Small intestine (tissue), 7 donors: ENCODE measurements at regions not wholly inside any gene's neighbourhood (a gene's known extent, or its start where the extent isn't known, plus 50 kb on each side); places are given as distances from the start of the nearest gene placed in this dataset.

Source experiments
- DNase-seq, 2 donors: peaks; one replicate each; pipeline versions ENCODE4 v3.0.0 to v3.0.0-alpha.2; 2013
- FAIRE-seq: peaks from 2 replicates; lab custom pipeline; 2012; peaks lifted over from hg19 to GRCh38; lab: Jason Lieb, UNC
- H3K27ac ChIP-seq, 3 donors: one replicate each; pipeline ENCODE4 v1.5.1; 2013; ENCODE audit warnings: low read length in 2 of 3, mild to moderate bottlenecking in 2 of 3, control low read depth in 1 of 3, inconsistent platforms in 1 of 3, low read depth in 1 of 3, moderate library complexity in 1 of 3
- H3K27me3 ChIP-seq, 3 donors: one replicate each; pipeline ENCODE4 v1.6.1; 2013; ENCODE audit warnings: low read length in 3 of 3, inconsistent platforms in 1 of 3; ENCODE audit not compliant: control insufficient read depth in 3 of 3, insufficient read depth in 3 of 3
- H3K36me3 ChIP-seq, 3 donors: one replicate each; pipeline ENCODE4 v1.6.1; 2013; ENCODE audit warnings: low read length in 3 of 3, inconsistent platforms in 1 of 3, low read depth in 1 of 3, mild to moderate bottlenecking in 1 of 3, moderate library complexity in 1 of 3; ENCODE audit not compliant: control insufficient read depth in 3 of 3, insufficient read depth in 2 of 3
- H3K4me1 ChIP-seq, 3 donors: one replicate each; pipeline ENCODE4 v1.6.1; 2013; ENCODE audit warnings: low read length in 2 of 3, inconsistent platforms in 1 of 3, low read depth in 1 of 3, mild to moderate bottlenecking in 1 of 3, moderate library complexity in 1 of 3; ENCODE audit not compliant: control insufficient read depth in 3 of 3, insufficient read depth in 2 of 3
- H3K4me3 ChIP-seq, 3 donors: one replicate each; pipeline ENCODE4 v1.5.1; 2013; ENCODE audit warnings: low read length in 3 of 3, control low read depth in 1 of 3, inconsistent platforms in 1 of 3, low read depth in 1 of 3, mild to moderate bottlenecking in 1 of 3, moderate library complexity in 1 of 3
- H3K9me3 ChIP-seq, 2 donors: one replicate each; pipeline ENCODE4 v1.6.1; 2013; ENCODE audit warnings: low read depth in 1 of 2, low read length in 1 of 2; ENCODE audit not compliant: control insufficient read depth in 2 of 2, insufficient read depth in 1 of 2
- WGBS, 3 donors: extraction: QIAGEN DNeasy Blood & Tissue Kit; methylation state at CpG; one replicate each; pipeline ENCODE4 v1.1.7; 2013; 5-methylcytosine and 5-hydroxymethylcytosine counted together
- donor health status: healthy with polysubstance abuse.
- donor health status: control.
- donor health status: control.
- donor health status: Bipolar disorder and iron deficiency.
- donor health status: healthy.

DNA sequence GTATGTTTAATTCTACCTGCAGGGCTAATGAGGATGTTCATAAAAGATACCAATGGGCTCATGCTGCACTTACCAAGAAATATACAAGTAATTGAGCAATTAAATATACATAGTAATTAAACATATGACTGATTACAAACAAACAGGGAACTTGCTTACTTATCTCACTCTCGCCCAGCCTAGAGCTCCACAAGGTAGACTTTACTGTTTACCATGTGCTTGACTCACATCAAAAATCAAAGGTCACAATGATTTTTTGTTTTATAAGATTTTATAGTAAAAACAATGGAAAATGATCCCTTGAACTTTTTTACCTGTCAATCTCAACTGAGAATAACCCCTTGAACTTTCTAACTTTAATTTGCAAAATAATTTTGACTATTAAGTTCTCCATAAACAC is 1395.1 kb downstream of the SUCLG1 start:
- Histone ChIP-seq H3K4me1 (peaks cover 0 to 4% (median 0%) of the 10 kb centered on the region in 3 donors), H3K27me3 (no peaks in the 10 kb centered on the region), H3K4me3 (no peak overlapping the region), H3K27ac (no peak overlapping the region), H3K9me3 (peaks cover 0 to under 1% of the 10 kb centered on the region in 2 donors), H3K36me3 (no peaks in the 10 kb centered on the region)
- no peak for FAIRE-seq
- WGBS, 3 donors: 9 to 55% (median 30%) methylated on average over 1 of the region's 1 CpG
- DNase-seq: peak in 1 of 2 donors; percentile 68

GRCh38 chr2:83063511-83063910 is 1395.6 kb downstream of the SUCLG1 start:
- peaks cover 0 to 4% (median 0%) of the 10 kb centered on the region in 3 donors for H3K4me1 ChIP-seq
- H3K36me3 ChIP-seq: no peaks in the 10 kb centered on the region
- H3K9me3 ChIP-seq: peaks cover 0 to 2% of the 10 kb centered on the region in 2 donors
- 57 to 75% (median 67%) methylated on average over 5 of the region's 5 CpGs for WGBS, 3 donors
- H3K4me3 ChIP-seq: no peak overlapping the region
- FAIRE-seq (no peak), DNase-seq (no peak)
- H3K27ac ChIP-seq: no peak overlapping the region
- no peaks in the 10 kb centered on the region for H3K27me3 ChIP-seq

DNA sequence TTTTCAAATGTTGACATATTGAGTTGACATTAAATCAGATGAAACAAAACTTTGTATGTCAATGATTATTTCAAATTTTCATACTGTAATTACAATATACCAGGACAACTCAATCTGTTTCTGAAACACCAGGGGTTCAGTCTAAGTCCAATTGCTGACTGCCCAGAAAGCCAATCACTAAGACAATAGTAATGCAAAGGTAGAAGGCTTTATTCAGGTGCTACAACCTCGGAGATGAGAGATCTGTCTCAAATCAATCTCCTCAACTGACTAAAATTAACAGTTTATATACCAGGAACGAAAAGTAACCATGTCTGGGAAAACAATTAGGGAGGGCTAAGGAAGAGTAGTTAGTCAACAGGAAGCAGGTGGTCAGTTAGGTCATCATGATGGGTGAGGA is 1400.4 kb downstream of the SUCLG1 start:
- H3K27me3 ChIP-seq: no peaks in the 10 kb centered on the region
- no peak for FAIRE-seq
- no peaks in the 10 kb centered on the region for H3K36me3 ChIP-seq
- DNase-seq: no peak
- 49 to 62% (median 55%) methylated on average over 2 of the region's 2 CpGs for WGBS, 3 donors
- H3K4me3 ChIP-seq: no peak overlapping the region
- peaks cover 0 to 5% of the 10 kb centered on the region in 2 donors for H3K9me3 ChIP-seq
- H3K4me1 ChIP-seq: peaks cover 0 to 2% (median 0%) of the 10 kb centered on the region in 3 donors
- H3K27ac ChIP-seq: no peak overlapping the region

- FAIRE-seq (no peak), DNase-seq (no peak)
- no peaks in the 10 kb centered on the region for H3K4me1 ChIP-seq
- H3K36me3 ChIP-seq: no peaks in the 10 kb centered on the region
- peaks cover 0 to 5% of the 10 kb centered on the region in 2 donors for H3K9me3 ChIP-seq
- 24 to 34% (median 33%) methylated on average over 1 of the region's 1 CpG for WGBS, 3 donors
- H3K4me3 ChIP-seq: no peak overlapping the region
- H3K27ac ChIP-seq: no peak overlapping the region
- no peaks in the 10 kb centered on the region for H3K27me3 ChIP-seq
Measured at GRCh38 chr2:83055376-83056010, 1403.6 kb downstream of the SUCLG1 start.

- no peaks in the 10 kb centered on the region for H3K27me3 ChIP-seq
- no peaks in the 10 kb centered on the region for H3K4me1 ChIP-seq
- DNase-seq (no peak), FAIRE-seq (no peak)
- no peak overlapping the region for H3K4me3 ChIP-seq
- H3K36me3 ChIP-seq: no peaks in the 10 kb centered on the region
- no peak overlapping the region for H3K27ac ChIP-seq
- WGBS, 3 donors: 91 to 96% (median 93%) methylated on average over 2 of the region's 2 CpGs
- peaks cover 0 to 5% of the 10 kb centered on the region in 2 donors for H3K9me3 ChIP-seq
Measured at GRCh38 chr2:83054751-83055150, 1404.3 kb downstream of the SUCLG1 start.

DNA sequence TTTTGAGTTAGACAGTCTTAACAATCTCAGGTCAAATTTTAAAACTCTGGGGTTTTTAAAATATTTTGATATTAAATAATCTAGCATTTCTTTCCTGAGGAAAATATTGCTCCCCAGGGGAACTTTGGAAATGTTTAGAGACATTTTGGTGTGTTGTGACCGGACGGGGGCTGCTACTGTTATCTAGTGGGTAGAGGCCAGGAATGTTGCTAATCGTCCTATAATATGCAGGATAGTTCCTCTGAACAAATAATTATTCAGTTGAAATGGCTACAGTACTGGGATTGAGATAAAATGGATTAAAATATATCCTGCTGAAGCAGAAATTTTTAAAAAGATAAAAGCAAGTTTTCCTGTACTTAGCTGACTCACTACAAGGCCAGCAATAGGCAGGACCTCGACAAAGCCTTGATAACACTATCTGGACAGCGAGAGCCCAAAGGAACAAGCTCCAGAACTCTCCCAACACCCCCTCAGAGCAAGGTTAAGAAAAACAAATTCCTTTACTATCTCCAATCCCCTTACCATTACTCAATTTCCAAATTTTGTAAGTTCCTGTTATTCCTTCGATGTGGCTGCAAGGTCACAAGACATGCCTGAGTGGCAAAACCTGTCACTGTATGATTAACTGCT is 1407.4 kb downstream of the SUCLG1 start:
- Histone ChIP-seq H3K4me3 (no peak overlapping the region), H3K27ac (no peak overlapping the region), H3K27me3 (no peaks in the 10 kb centered on the region), H3K36me3 (no peaks in the 10 kb centered on the region), H3K4me1 (no peaks in the 10 kb centered on the region), H3K9me3 (no peaks in the 10 kb centered on the region)
- no peak for DNase-seq
- FAIRE-seq: no peak
- WGBS, 3 donors: 78 to 80% (median 79%) methylated on average over 6 of the region's 6 CpGs

- Histone ChIP-seq H3K4me1 (no peaks in the 10 kb centered on the region), H3K27me3 (no peaks in the 10 kb centered on the region), H3K36me3 (no peaks in the 10 kb centered on the region), H3K9me3 (no peaks in the 10 kb centered on the region), H3K27ac (no peak overlapping the region), H3K4me3 (no peak overlapping the region)
- DNase-seq (no peak), FAIRE-seq (no peak)
- 90 to 93% (median 90%) methylated on average over 1 of the region's 1 CpG for WGBS, 3 donors
Measured at GRCh38 chr2:83042053-83042452, 1417.0 kb downstream of the SUCLG1 start.

DNA sequence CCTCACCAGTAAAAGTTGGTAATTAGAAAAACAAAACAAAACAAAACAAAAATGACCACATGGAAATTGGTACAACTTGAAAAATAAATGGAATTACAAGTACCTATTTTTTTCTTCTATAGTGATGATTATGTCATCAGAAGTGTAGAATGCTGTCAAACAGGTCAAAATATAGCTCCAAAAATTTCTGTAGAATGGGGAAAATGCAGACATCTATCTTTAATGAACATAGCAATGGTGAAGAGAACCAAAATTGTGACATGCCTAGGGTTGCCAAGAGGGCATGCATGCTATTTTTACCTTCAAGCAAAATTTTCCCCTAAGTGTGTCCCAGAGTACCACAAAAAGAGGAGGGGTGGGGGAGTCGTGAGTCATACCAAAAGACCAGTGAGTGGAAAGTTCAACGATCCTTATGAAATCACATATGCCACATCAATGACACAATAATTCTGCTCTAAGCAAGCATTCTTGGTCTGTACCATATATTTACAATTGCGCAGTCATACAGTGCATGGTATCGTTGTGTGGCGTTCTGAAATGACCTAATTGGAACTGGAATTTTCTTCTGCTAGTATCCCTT is 1436.4 kb downstream of the SUCLG1 start:
- H3K4me1 ChIP-seq: no peaks in the 10 kb centered on the region
- H3K9me3 ChIP-seq: no peaks in the 10 kb centered on the region

More for the DNA sequence above, 1436.4 kb downstream of the SUCLG1 start:
- H3K27me3 ChIP-seq: no peaks in the 10 kb centered on the region
- WGBS, 3 donors: 72 to 84% (median 76%) methylated on average over 5 of the region's 5 CpGs
- H3K27ac ChIP-seq: no peak overlapping the region
- H3K36me3 ChIP-seq: no peaks in the 10 kb centered on the region
- no peak for FAIRE-seq
- H3K4me3 ChIP-seq: no peak overlapping the region
- DNase-seq: no peak
